ENCODE measurements at regions not wholly inside any gene's neighbourhood (a gene's known extent, or its start where the extent isn't known, plus 50 kb on each side); places are given as distances from the start of the nearest gene placed in this dataset.

- Histone ChIP-seq H3K9ac (ENCODE audit: low read length) (no peak overlapping the region), H3K27me3 (ENCODE audit: control insufficient read depth, insufficient read depth, low read length) (no peaks in the 10 kb centered on the region), H3K4me1 (ENCODE audit: control insufficient read depth, insufficient read depth, low read length) (peaks cover 26% of the 10 kb centered on the region), H3K4me3 (ENCODE audit: low read length) (no peak overlapping the region), H3K36me3 (ENCODE audit: control insufficient read depth, insufficient read depth, low read length) (no peaks in the 10 kb centered on the region), H3K9me3 (ENCODE audit: control insufficient read depth, low read length) (no peaks in the 10 kb centered on the region)
Observed at GRCh38 chr13:106151056-106151699, 384.3 kb downstream of the EFNB2 start.

DNA sequence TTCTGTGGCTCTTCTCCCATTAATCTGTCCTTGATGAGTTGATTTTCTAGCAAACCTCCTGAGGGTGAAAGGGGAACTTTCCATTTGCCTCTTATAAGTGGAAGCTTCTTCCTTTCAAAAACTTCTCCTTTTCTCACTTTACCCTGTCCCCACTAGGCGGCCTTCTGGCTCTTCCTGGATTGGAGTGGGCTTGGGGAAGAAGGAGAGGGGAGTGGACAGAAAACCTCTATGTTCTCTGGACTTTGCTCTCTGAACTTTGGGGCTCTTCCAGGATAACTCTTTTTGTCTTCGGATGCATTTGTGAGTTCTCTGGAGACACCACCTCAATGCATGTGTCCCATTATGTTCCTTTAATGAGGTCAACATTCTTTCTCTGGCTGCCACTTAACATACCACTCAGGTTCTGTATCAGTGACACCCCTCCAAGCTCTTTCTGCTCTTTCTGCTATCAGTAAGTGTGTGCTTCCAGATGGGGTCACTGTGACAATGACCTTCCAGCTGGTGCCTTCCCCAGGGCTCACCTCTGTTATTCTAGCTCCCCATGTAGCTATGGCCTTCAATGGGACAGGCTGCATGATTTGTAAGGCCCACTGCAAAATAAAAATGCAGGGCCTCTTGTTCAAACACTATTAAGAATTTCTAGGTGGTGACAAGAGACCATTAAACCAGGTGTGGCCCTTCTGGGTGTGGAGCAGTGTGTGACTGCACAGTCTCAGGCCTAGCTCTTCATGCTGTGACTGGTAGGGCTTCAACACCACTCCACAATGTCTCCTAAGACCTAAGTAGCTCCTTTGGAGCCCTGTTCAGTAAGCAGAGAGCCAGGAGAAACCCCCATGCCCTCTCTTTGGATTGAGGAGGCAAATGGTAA, 389.2 kb downstream of the EFNB2 start:
- H3K36me3 ChIP-seq (ENCODE audit: control insufficient read depth, insufficient read depth, low read length): no peaks in the 10 kb centered on the region
- no peaks in the 10 kb centered on the region for H3K27me3 ChIP-seq (ENCODE audit: control insufficient read depth, insufficient read depth, low read length)
- H3K4me1 ChIP-seq (ENCODE audit: control insufficient read depth, insufficient read depth, low read length): peaks cover 34% of the 10 kb centered on the region
- no peaks in the 10 kb centered on the region for H3K9me3 ChIP-seq (ENCODE audit: control insufficient read depth, low read length)
- no peak overlapping the region for H3K4me3 ChIP-seq (ENCODE audit: low read length)
- H3K9ac ChIP-seq (ENCODE audit: low read length): no peak overlapping the region

DNA sequence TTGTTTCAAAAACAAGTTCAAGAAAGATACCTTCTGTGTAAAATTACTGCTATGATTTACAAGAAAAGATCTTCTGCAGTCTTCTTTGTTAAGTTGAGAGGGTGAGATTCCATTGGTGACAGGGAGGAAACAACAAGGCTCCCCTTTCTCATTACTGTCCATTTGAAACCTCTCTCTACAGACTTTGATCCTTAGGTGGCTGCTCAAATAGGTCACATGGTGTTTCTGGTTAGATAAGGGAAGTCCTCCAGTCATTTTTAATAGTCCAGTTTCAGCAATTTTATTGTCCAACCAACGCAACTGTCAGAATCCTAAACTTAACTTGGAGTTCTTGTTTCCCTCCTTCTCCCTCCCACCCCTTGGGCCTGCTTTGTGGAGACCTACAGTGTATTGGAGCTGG, 390.4 kb downstream of the EFNB2 start:
- Histone ChIP-seq H3K27me3 (ENCODE audit: control insufficient read depth, insufficient read depth, low read length) (no peaks in the 10 kb centered on the region), H3K4me3 (ENCODE audit: low read length) (no peak overlapping the region), H3K9ac (ENCODE audit: low read length) (no peak overlapping the region), H3K9me3 (ENCODE audit: control insufficient read depth, low read length) (no peaks in the 10 kb centered on the region), H3K36me3 (ENCODE audit: control insufficient read depth, insufficient read depth, low read length) (no peaks in the 10 kb centered on the region), H3K4me1 (ENCODE audit: control insufficient read depth, insufficient read depth, low read length) (peaks cover 29% of the 10 kb centered on the region)

GRCh38 chr13:106143930-106144709, 391.3 kb downstream of the EFNB2 start:
- Histone ChIP-seq H3K4me1 (ENCODE audit: control insufficient read depth, insufficient read depth, low read length) (peaks cover 29% of the 10 kb centered on the region), H3K9me3 (ENCODE audit: control insufficient read depth, low read length) (no peaks in the 10 kb centered on the region), H3K27me3 (ENCODE audit: control insufficient read depth, insufficient read depth, low read length) (no peaks in the 10 kb centered on the region)

DNA sequence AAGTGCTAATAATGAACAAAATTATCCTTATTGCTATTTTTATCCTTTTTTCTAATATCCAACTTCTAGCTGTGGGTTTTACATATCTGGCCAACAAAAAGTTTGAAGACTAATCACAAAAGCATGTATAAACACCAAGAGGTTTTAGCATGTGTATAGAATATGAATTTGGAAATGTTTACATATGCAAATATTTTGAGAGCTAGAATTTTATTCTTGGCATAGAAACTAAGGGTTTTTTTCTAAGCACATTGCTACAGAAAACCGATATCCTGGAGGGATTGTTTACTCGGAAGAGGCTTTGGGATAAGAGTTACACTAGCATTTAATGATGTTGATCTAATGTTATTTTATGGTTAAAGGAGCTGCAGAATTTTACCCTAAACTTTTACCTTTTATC, 392.1 kb downstream of the EFNB2 start:
- Histone ChIP-seq H3K4me3 (ENCODE audit: low read length) (no peak overlapping the region), H3K36me3 (ENCODE audit: control insufficient read depth, insufficient read depth, low read length) (no peaks in the 10 kb centered on the region), H3K27me3 (ENCODE audit: control insufficient read depth, insufficient read depth, low read length) (no peaks in the 10 kb centered on the region), H3K9me3 (ENCODE audit: control insufficient read depth, low read length) (no peaks in the 10 kb centered on the region), H3K4me1 (ENCODE audit: control insufficient read depth, insufficient read depth, low read length) (peaks cover 29% of the 10 kb centered on the region), H3K9ac (ENCODE audit: low read length) (no peak overlapping the region)

More at GRCh38 chr13:106143930-106144709, 391.3 kb downstream of the EFNB2 start:
- Histone ChIP-seq H3K36me3 (ENCODE audit: control insufficient read depth, insufficient read depth, low read length) (no peaks in the 10 kb centered on the region), H3K9ac (ENCODE audit: low read length) (no peak overlapping the region), H3K4me3 (ENCODE audit: low read length) (no peak overlapping the region)

DNA sequence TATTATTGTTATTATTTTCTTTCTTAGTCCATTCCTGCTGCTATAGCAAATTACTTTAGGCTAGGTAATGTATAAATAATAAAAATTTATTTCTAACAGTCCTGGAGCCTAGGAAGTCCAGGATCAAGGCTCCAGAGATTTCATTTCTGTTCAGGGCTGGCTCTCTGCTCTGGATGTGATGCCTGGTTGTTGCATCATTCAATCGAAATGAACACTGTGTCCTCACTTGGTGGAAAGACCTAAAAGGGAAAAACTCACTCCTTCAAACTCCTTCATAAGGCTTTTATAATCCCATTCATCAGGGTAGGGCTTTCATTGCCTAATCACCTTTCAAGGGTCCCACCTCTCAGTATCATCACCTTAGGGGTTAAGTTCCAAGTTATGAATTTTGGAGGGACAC, 395.0 kb downstream of the EFNB2 start:
- Histone ChIP-seq H3K4me3 (ENCODE audit: low read length) (no peak overlapping the region), H3K4me1 (ENCODE audit: control insufficient read depth, insufficient read depth, low read length) (peaks cover 11% of the 10 kb centered on the region), H3K36me3 (ENCODE audit: control insufficient read depth, insufficient read depth, low read length) (no peaks in the 10 kb centered on the region), H3K9ac (ENCODE audit: low read length) (no peak overlapping the region), H3K9me3 (ENCODE audit: control insufficient read depth, low read length) (no peaks in the 10 kb centered on the region), H3K27me3 (ENCODE audit: control insufficient read depth, insufficient read depth, low read length) (no peaks in the 10 kb centered on the region)

DNA sequence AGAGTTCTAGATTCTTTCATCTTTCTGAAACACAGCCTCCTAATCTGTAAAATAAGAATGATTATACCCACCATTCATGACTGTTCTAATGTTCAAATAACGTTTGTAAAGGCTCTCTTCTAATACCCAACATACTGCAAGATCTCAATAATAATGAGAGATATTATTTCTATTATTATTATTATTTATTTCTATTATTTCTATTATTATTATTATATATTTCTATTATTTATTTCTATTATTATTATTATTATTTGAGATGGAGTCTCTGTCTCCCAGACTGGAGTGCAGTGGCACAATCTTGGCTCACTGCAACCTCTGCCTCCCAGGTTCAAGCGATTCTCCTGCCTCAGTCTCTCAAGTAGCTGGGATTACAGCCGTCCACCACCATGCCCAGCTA, 395.5 kb downstream of the EFNB2 start:
- Histone ChIP-seq H3K36me3 (ENCODE audit: control insufficient read depth, insufficient read depth, low read length) (no peaks in the 10 kb centered on the region), H3K4me3 (ENCODE audit: low read length) (no peak overlapping the region), H3K27me3 (ENCODE audit: control insufficient read depth, insufficient read depth, low read length) (no peaks in the 10 kb centered on the region), H3K9me3 (ENCODE audit: control insufficient read depth, low read length) (no peaks in the 10 kb centered on the region), H3K4me1 (ENCODE audit: control insufficient read depth, insufficient read depth, low read length) (peaks cover 6% of the 10 kb centered on the region), H3K9ac (ENCODE audit: low read length) (no peak overlapping the region)

DNA sequence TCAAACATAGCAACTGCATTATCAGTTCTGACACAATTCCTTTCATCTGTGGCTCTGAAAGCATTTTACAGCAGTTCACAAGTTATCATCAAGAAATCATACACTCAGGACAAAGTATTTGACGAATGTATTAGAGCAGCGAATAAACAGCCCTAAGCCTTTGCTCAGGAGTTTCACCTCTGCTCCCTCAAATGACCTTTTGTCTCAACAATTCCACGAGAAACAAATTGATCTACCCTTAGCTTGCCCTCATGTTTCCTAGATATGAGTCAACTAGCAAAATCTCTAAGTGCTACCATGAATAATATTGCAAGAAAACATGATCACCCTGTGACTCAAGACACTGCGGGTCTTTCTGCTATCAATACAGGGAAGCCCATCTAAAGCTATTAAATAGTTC, 396.1 kb downstream of the EFNB2 start:
- H3K4me3 ChIP-seq (ENCODE audit: low read length): no peak overlapping the region
- H3K36me3 ChIP-seq (ENCODE audit: control insufficient read depth, insufficient read depth, low read length): no peaks in the 10 kb centered on the region
- no peaks in the 10 kb centered on the region for H3K9me3 ChIP-seq (ENCODE audit: control insufficient read depth, low read length)
- H3K9ac ChIP-seq (ENCODE audit: low read length): no peak overlapping the region
- no peaks in the 10 kb centered on the region for H3K27me3 ChIP-seq (ENCODE audit: control insufficient read depth, insufficient read depth, low read length)
- H3K4me1 ChIP-seq (ENCODE audit: control insufficient read depth, insufficient read depth, low read length): no peaks in the 10 kb centered on the region

- Histone ChIP-seq H3K9me3 (ENCODE audit: control insufficient read depth, low read length) (no peaks in the 10 kb centered on the region), H3K9ac (ENCODE audit: low read length) (no peak overlapping the region), H3K36me3 (ENCODE audit: control insufficient read depth, insufficient read depth, low read length) (no peaks in the 10 kb centered on the region), H3K4me3 (ENCODE audit: low read length) (no peak overlapping the region), H3K27me3 (ENCODE audit: control insufficient read depth, insufficient read depth, low read length) (no peaks in the 10 kb centered on the region), H3K4me1 (ENCODE audit: control insufficient read depth, insufficient read depth, low read length) (no peaks in the 10 kb centered on the region)
Observed at GRCh38 chr13:106138620-106139019, 396.8 kb downstream of the EFNB2 start.

- Histone ChIP-seq H3K36me3 (ENCODE audit: control insufficient read depth, insufficient read depth, low read length) (no peaks in the 10 kb centered on the region), H3K9me3 (ENCODE audit: control insufficient read depth, low read length) (no peaks in the 10 kb centered on the region), H3K9ac (ENCODE audit: low read length) (no peak overlapping the region), H3K4me1 (ENCODE audit: control insufficient read depth, insufficient read depth, low read length) (peaks cover 20% of the 10 kb centered on the region), H3K27me3 (ENCODE audit: control insufficient read depth, insufficient read depth, low read length) (no peaks in the 10 kb centered on the region), H3K4me3 (ENCODE audit: low read length) (no peak overlapping the region)
Observed at GRCh38 chr13:106133025-106133424, 402.4 kb downstream of the EFNB2 start.

- H3K27me3 ChIP-seq (ENCODE audit: control insufficient read depth, insufficient read depth, low read length): no peaks in the 10 kb centered on the region
- no peaks in the 10 kb centered on the region for H3K36me3 ChIP-seq (ENCODE audit: control insufficient read depth, insufficient read depth, low read length)
- no peaks in the 10 kb centered on the region for H3K9me3 ChIP-seq (ENCODE audit: control insufficient read depth, low read length)
- no peak overlapping the region for H3K9ac ChIP-seq (ENCODE audit: low read length)
- H3K4me1 ChIP-seq (ENCODE audit: control insufficient read depth, insufficient read depth, low read length): peaks cover 20% of the 10 kb centered on the region
- H3K4me3 ChIP-seq (ENCODE audit: low read length): no peak overlapping the region
Observed at GRCh38 chr13:106132216-106132615, 403.2 kb downstream of the EFNB2 start.

GRCh38 chr13:106129993-106130392, 405.5 kb downstream of the EFNB2 start:
- Histone ChIP-seq H3K4me3 (ENCODE audit: low read length) (no peak overlapping the region), H3K9ac (ENCODE audit: low read length) (no peak overlapping the region), H3K4me1 (ENCODE audit: control insufficient read depth, insufficient read depth, low read length) (peaks cover 28% of the 10 kb centered on the region), H3K27me3 (ENCODE audit: control insufficient read depth, insufficient read depth, low read length) (no peaks in the 10 kb centered on the region), H3K9me3 (ENCODE audit: control insufficient read depth, low read length) (no peaks in the 10 kb centered on the region), H3K36me3 (ENCODE audit: control insufficient read depth, insufficient read depth, low read length) (no peaks in the 10 kb centered on the region)
